ENCODE measurements at regions not wholly inside any gene's neighbourhood (a gene's known extent, or its start where the extent isn't known, plus 50 kb on each side); places are given as distances from the start of the nearest gene placed in this dataset.

GRCh38 chr4:178612733-178613132 lies 1170.5 kb upstream of the AGA start:
- Histone ChIP-seq H3K4me3 (no peak overlapping the region), H3K9me3 (no peaks in the 10 kb centered on the region), H3K27ac (no peak overlapping the region), H3K27me3 (no peaks in the 10 kb centered on the region), H3K4me1 (no peaks in the 10 kb centered on the region), H3K36me3 (no peaks in the 10 kb centered on the region)
- no peak for TF ChIP-seq CTCF (IDR thresholded peaks at IDR 0.05 in 4 of 5, conservative IDR thresholded peaks at IDR 0.05 in 1 of 5)
- no peak for TF ChIP-seq POLR2A (IDR thresholded peaks at IDR 0.05)
- in situ Hi-C loops (cut with MboI; ENCODE audit: low sequenced_read_pairs in 4 of 4) (no loop called here), intact Hi-C loops (cut with DNase I; ENCODE audit: low total_unique reads) (no loop called here)
- ATAC-seq (no peak), DNase-seq (no peak)

- no peak for DNase-seq
- TF ChIP-seq CTCF (IDR thresholded peaks at IDR 0.05 in 4 of 5, conservative IDR thresholded peaks at IDR 0.05 in 1 of 5) (no peak), POLR2A (IDR thresholded peaks at IDR 0.05) (no peak)
- in situ Hi-C loops (cut with MboI; ENCODE audit: low sequenced_read_pairs in 4 of 4): no loop called here
Measured at GRCh38 chr4:178632415-178632814, 1190.2 kb upstream of the AGA start.

GRCh38 chr4:178633263-178633662 lies 1191.0 kb upstream of the AGA start:
- DNase-seq (no peak), ATAC-seq (no peak)
- Histone ChIP-seq H3K4me3 (no peak overlapping the region), H3K4me1 (no peaks in the 10 kb centered on the region), H3K27ac (no peak overlapping the region), H3K36me3 (no peaks in the 10 kb centered on the region), H3K9me3 (no peaks in the 10 kb centered on the region), H3K27me3 (no peaks in the 10 kb centered on the region)
- in situ Hi-C loops (cut with MboI; ENCODE audit: low sequenced_read_pairs in 4 of 4) (no loop called here), intact Hi-C loops (cut with DNase I; ENCODE audit: low total_unique reads) (no loop called here)
- TF ChIP-seq CTCF (IDR thresholded peaks at IDR 0.05 in 4 of 5, conservative IDR thresholded peaks at IDR 0.05 in 1 of 5) (no peak), POLR2A (IDR thresholded peaks at IDR 0.05) (no peak)

More at GRCh38 chr4:178632415-178632814, 1190.2 kb upstream of the AGA start:
- Histone ChIP-seq H3K27me3 (no peaks in the 10 kb centered on the region), H3K36me3 (no peaks in the 10 kb centered on the region), H3K4me1 (no peaks in the 10 kb centered on the region), H3K4me3 (no peak overlapping the region), H3K27ac (no peak overlapping the region), H3K9me3 (no peaks in the 10 kb centered on the region)
- no peak for ATAC-seq
- intact Hi-C loops (cut with DNase I; ENCODE audit: low total_unique reads): no loop called here

GRCh38 chr4:178664621-178665020 lies 1222.4 kb upstream of the AGA start:
- Histone ChIP-seq H3K9me3 (no peaks in the 10 kb centered on the region), H3K27ac (no peak overlapping the region), H3K4me1 (no peaks in the 10 kb centered on the region), H3K4me3 (no peak overlapping the region), H3K27me3 (no peaks in the 10 kb centered on the region), H3K36me3 (no peaks in the 10 kb centered on the region)
- intact Hi-C loops (cut with DNase I; ENCODE audit: low total_unique reads) (no loop called here), in situ Hi-C loops (cut with MboI; ENCODE audit: low sequenced_read_pairs in 4 of 4) (no loop called here)
- TF ChIP-seq POLR2A (IDR thresholded peaks at IDR 0.05): no peak
- no peak for TF ChIP-seq CTCF (IDR thresholded peaks at IDR 0.05 in 4 of 5, conservative IDR thresholded peaks at IDR 0.05 in 1 of 5)
- no peak for ATAC-seq
- DNase-seq: no peak

- H3K9me3 ChIP-seq: no peaks in the 10 kb centered on the region
- no peaks in the 10 kb centered on the region for H3K4me1 ChIP-seq
- H3K27ac ChIP-seq: no peak overlapping the region
- in situ Hi-C loops (cut with MboI; ENCODE audit: low sequenced_read_pairs in 4 of 4): no loop called here
- H3K27me3 ChIP-seq: no peaks in the 10 kb centered on the region
- no peak for TF ChIP-seq CTCF (IDR thresholded peaks at IDR 0.05 in 4 of 5, conservative IDR thresholded peaks at IDR 0.05 in 1 of 5)
- no peak for TF ChIP-seq POLR2A (IDR thresholded peaks at IDR 0.05)
- no peaks in the 10 kb centered on the region for H3K36me3 ChIP-seq
- H3K4me3 ChIP-seq: no peak overlapping the region
- intact Hi-C loops (cut with DNase I; ENCODE audit: low total_unique reads): no loop called here
- DNase-seq (no peak), ATAC-seq (no peak)
Measured at GRCh38 chr4:178665916-178666315, 1223.7 kb upstream of the AGA start.

Data from gastrocnemius medialis (tissue), 4 donors.